MM.1S (cell line): ENCODE measurements at regions not wholly inside any gene's neighbourhood (a gene's known extent, or its start where the extent isn't known, plus 50 kb on each side); places are given as distances from the start of the nearest gene placed in this dataset.

ENCODE experiments used
- DNase-seq: peaks from one replicate; pipeline ENCODE4 v3.0.0-alpha.2; 2015
- H2AFZ ChIP-seq: fragments of 300-600 bp; sonication (generic); 2 replicates; pipeline ENCODE4 v1.6.0; 2016; ENCODE audit warnings: antibody characterized with exemption, low read length
- H3F3A ChIP-seq: fragments of 300-600 bp; sonication (generic); 2 replicates; pipeline ENCODE4 v1.6.1; 2016; ENCODE audit warnings: mild to moderate bottlenecking, antibody characterized with exemption, low read length, moderate library complexity, mixed read lengths; ENCODE audit not compliant: insufficient read depth
- H3K27ac ChIP-seq: fragments of 300-600 bp; sonication (generic); 2 replicates; pipeline ENCODE4 v1.5.1; 2016; ENCODE audit warnings: mild to moderate bottlenecking, low read length
- H3K27me3 ChIP-seq: fragments of 300-600 bp; sonication (generic); replicated peaks from 2 replicates; pipeline ENCODE4 v1.6.0; 2016; ENCODE audit warnings: low read length; ENCODE audit not compliant: insufficient read depth
- H3K36me3 ChIP-seq: fragments of 300-600 bp; sonication (generic); replicated peaks from 2 replicates; pipeline ENCODE4 v1.6.1; 2016; ENCODE audit warnings: mild to moderate bottlenecking, low read length, mixed read lengths; ENCODE audit not compliant: insufficient read depth
- H3K4me1 ChIP-seq: fragments of 300-600 bp; sonication (generic); 2 replicates; pipeline ENCODE4 v1.6.1; 2016; ENCODE audit warnings: low read length, mixed read lengths
- H3K4me2 ChIP-seq: fragments of 300-600 bp; sonication (generic); 2 replicates; pipeline ENCODE4 v1.6.0; 2016; ENCODE audit warnings: low read depth, low read length
- H3K4me3 ChIP-seq: fragments of 300-600 bp; sonication (generic); 2 replicates; pipeline ENCODE4 v1.5.1; 2016; ENCODE audit warnings: low read length, mixed read lengths
- H3K79me2 ChIP-seq: fragments of 300-600 bp; sonication (generic); 2 replicates; pipeline ENCODE4 v1.6.1; 2016; ENCODE audit warnings: mixed run types, low read length, mixed read lengths
- H3K9ac ChIP-seq: fragments of 300-600 bp; sonication (generic); 2 replicates; pipeline ENCODE4 v1.6.1; 2016; ENCODE audit warnings: low read length, mixed read lengths
- H3K9me2 ChIP-seq: fragments of 300-600 bp; sonication (generic); replicated peaks from 2 replicates; pipeline ENCODE4 v1.6.1; 2016; ENCODE audit warnings: mild to moderate bottlenecking, low read length, mixed read lengths; ENCODE audit not compliant: insufficient read depth
- H3K9me3 ChIP-seq: fragments of 300-600 bp; sonication (generic); replicated peaks from 2 replicates; pipeline ENCODE4 v1.6.1; 2016; ENCODE audit warnings: mild to moderate bottlenecking, low read length, mixed read lengths; ENCODE audit not compliant: insufficient read depth
- H4K20me1 ChIP-seq: fragments of 300-600 bp; sonication (generic); 2 replicates; pipeline ENCODE4 v1.6.1; 2016; ENCODE audit warnings: mild to moderate bottlenecking, low read length, moderate library complexity, mixed read lengths; ENCODE audit not compliant: insufficient read depth
- CTCF ChIP-seq: fragments of 300-600 bp; sonication (generic); IDR thresholded peaks from 2 replicates; pipeline ENCODE4 v1.5.1; 2016; ENCODE audit warnings: antibody characterized with exemption, low read length, mixed read lengths
- EZH2 ChIP-seq: fragments of 300-600 bp; sonication (generic); optimal IDR thresholded peaks from 2 replicates; pipeline ENCODE3; 2017; ENCODE audit warnings: low read depth, mild to moderate bottlenecking, antibody characterized with exemption, low read length, mixed read lengths
- EZH2phosphoT487 ChIP-seq: fragments of 300-600 bp; sonication (generic); IDR thresholded peaks from 2 replicates; pipeline ENCODE4 v1.6.1; 2018; ENCODE audit warnings: antibody characterized with exemption, low read length

- Histone ChIP-seq H4K20me1 (no peaks in the 10 kb centered on the region), H3K27ac (no peak overlapping the region), H3K4me2 (no peak overlapping the region), H2AFZ (no peak overlapping the region), H3K4me1 (no peaks in the 10 kb centered on the region), H3K79me2 (no peaks in the 10 kb centered on the region), H3K9me2 (no peaks in the 10 kb centered on the region), H3K36me3 (no peaks in the 10 kb centered on the region), H3K27me3 (no peaks in the 10 kb centered on the region), H3K4me3 (no peak overlapping the region), H3K9ac (no peak overlapping the region), H3K9me3 (no peaks in the 10 kb centered on the region), H3F3A (no peaks in the 10 kb centered on the region)
- TF ChIP-seq EZH2phosphoT487 (no peak), CTCF (no peak), EZH2 (no peak)
- DNase-seq = no peak
These were observed 170.5 kb upstream of the KCNJ3 start for GRCh38 chr2:154527962-154528361.

DNA sequence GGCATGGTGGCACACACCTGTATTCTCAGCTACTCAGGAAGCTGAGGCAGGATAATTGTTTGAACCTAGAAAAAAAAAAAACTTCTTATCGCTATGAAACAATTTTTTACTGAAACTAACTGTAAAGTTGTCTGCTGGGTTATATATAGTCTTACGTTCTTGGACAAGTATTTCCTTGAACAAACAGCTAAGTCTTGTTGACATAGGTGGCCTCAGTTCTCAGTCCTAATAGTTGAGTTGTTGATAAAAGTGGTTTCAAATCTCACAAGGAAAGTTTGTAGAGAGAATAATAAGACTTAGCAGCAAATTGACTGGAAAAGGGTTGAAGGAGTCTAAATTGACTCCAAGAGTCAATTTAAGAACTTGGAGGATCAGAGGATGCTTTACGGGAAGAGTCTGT lies 166.5 kb upstream of the KCNJ3 start:
- no peaks in the 10 kb centered on the region for H3K27me3 ChIP-seq
- H4K20me1 ChIP-seq = no peaks in the 10 kb centered on the region
- TF ChIP-seq EZH2 (no peak), EZH2phosphoT487 (no peak), CTCF (no peak)
- H3F3A ChIP-seq = no peaks in the 10 kb centered on the region
- no peaks in the 10 kb centered on the region for H3K4me1 ChIP-seq
- no peaks in the 10 kb centered on the region for H3K9me2 ChIP-seq
- H3K4me3 ChIP-seq = no peak overlapping the region
- no peak overlapping the region for H2AFZ ChIP-seq
- no peak for DNase-seq
- H3K9me3 ChIP-seq = no peaks in the 10 kb centered on the region
- no peak overlapping the region for H3K27ac ChIP-seq
- no peak overlapping the region for H3K4me2 ChIP-seq
- H3K79me2 ChIP-seq = no peaks in the 10 kb centered on the region
- no peak overlapping the region for H3K9ac ChIP-seq
- H3K36me3 ChIP-seq = no peaks in the 10 kb centered on the region

DNA sequence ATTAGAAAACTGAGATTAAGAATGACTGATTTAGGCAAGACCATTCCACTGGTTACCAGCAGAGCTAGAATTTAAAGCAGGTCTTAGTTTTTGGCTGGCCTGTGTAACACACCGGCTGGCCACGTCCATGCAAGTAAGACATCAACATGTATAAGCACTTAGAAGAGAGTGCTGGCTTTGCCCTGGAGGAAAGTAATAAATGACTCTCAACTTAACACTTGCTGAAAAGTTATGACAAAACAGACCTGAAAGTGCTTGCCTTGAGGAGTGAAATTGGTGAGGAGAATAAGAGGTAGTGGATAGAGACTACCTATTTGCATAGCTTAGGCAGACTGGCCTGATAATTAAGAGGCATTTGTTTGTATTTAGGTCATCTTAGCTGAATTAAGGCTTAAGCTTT lies 165.7 kb upstream of the KCNJ3 start:
- H3K79me2 ChIP-seq = no peaks in the 10 kb centered on the region
- H3K36me3 ChIP-seq = no peaks in the 10 kb centered on the region
- DNase-seq = no peak
- no peak overlapping the region for H2AFZ ChIP-seq
- H3K27ac ChIP-seq = no peak overlapping the region
- no peak overlapping the region for H3K4me3 ChIP-seq
- H3K9ac ChIP-seq = no peak overlapping the region
- no peaks in the 10 kb centered on the region for H3K9me2 ChIP-seq
- H3K27me3 ChIP-seq = no peaks in the 10 kb centered on the region
- H3F3A ChIP-seq = no peaks in the 10 kb centered on the region
- H3K4me2 ChIP-seq = no peak overlapping the region
- H3K9me3 ChIP-seq = no peaks in the 10 kb centered on the region
- H3K4me1 ChIP-seq = peaks cover 6% of the 10 kb centered on the region
- no peak for TF ChIP-seq EZH2phosphoT487
- TF ChIP-seq CTCF = no peak
- TF ChIP-seq EZH2 = no peak
- no peaks in the 10 kb centered on the region for H4K20me1 ChIP-seq
